Karpas-422 (cell line): ENCODE measurements at regions not wholly inside any gene's neighbourhood (a gene's known extent, or its start where the extent isn't known, plus 50 kb on each side); places are given as distances from the start of the nearest gene placed in this dataset.
"Not testable (repeated sequence)": the region's sequence is repeated elsewhere in the genome, so short reads cannot be mapped to it uniquely, and the experiment has no call there.

ENCODE experiments used
- DNase-seq: peaks from one replicate; pipeline ENCODE4 v3.0.0-alpha.2; 2015
- H2AFZ ChIP-seq: fragments of 200-600 bp; sonication (generic); 2 replicates; pipeline ENCODE4 v1.6.1; 2014; ENCODE audit warnings: antibody characterized with exemption, low read length, mixed read lengths
- H3K27ac ChIP-seq: fragments of 200-600 bp; sonication (generic); 2 replicates; pipeline ENCODE4 v1.5.1; 2014; ENCODE audit warnings: mild to moderate bottlenecking, low read length, moderate library complexity
- H3K27me3 ChIP-seq: fragments of 200-600 bp; sonication (generic); 2 replicates; pipeline ENCODE4 v1.6.1; 2014; ENCODE audit warnings: low read length, mixed read lengths
- H3K36me3 ChIP-seq: fragments of 200-600 bp; sonication (generic); 2 replicates; pipeline ENCODE4 v1.6.1; 2014; ENCODE audit warnings: low read length, mixed read lengths; ENCODE audit not compliant: insufficient read depth
- H3K4me1 ChIP-seq: fragments of 200-600 bp; sonication (generic); 2 replicates; pipeline ENCODE4 v1.6.1; 2014; ENCODE audit warnings: mild to moderate bottlenecking, low read length, mixed read lengths
- H3K4me2 ChIP-seq: fragments of 200-600 bp; sonication (generic); 2 replicates; pipeline ENCODE4 v1.6.1; 2014; ENCODE audit warnings: low read length, low read depth, mild to moderate bottlenecking; ENCODE audit not compliant: poor library complexity, severe bottlenecking
- H3K4me3 ChIP-seq: fragments of 200-600 bp; sonication (generic); 2 replicates; pipeline ENCODE4 v1.5.1; 2014; ENCODE audit warnings: mild to moderate bottlenecking, antibody characterized with exemption, low read length, mixed read lengths
- H3K79me2 ChIP-seq: fragments of 200-600 bp; sonication (generic); 2 replicates; pipeline ENCODE4 v1.6.1; 2014; ENCODE audit warnings: mild to moderate bottlenecking, low read length, mixed read lengths
- H3K9ac ChIP-seq: fragments of 200-600 bp; sonication (generic); 2 replicates; pipeline ENCODE4 v1.6.0; 2014; ENCODE audit warnings: low read length
- H3K9me2 ChIP-seq: fragments of 200-600 bp; sonication (generic), shearing (Covaris generic); replicated peaks from 2 replicates; pipeline ENCODE4 v1.6.0; 2014; ENCODE audit warnings: mild to moderate bottlenecking, low read length, moderate library complexity; ENCODE audit not compliant: insufficient read depth
- H3K9me3 ChIP-seq: fragments of 300-700, 200-600 bp; sonication (generic); 2 replicates; pipeline ENCODE4 v1.6.1; 2014; ENCODE audit warnings: low read length, mixed read lengths
- H4K20me1 ChIP-seq: fragments of 200-600 bp; sonication (generic); 2 replicates; pipeline ENCODE4 v1.6.1; 2014; ENCODE audit warnings: mild to moderate bottlenecking, antibody characterized with exemption, low read length, low read depth; ENCODE audit not compliant: insufficient read depth

DNA sequence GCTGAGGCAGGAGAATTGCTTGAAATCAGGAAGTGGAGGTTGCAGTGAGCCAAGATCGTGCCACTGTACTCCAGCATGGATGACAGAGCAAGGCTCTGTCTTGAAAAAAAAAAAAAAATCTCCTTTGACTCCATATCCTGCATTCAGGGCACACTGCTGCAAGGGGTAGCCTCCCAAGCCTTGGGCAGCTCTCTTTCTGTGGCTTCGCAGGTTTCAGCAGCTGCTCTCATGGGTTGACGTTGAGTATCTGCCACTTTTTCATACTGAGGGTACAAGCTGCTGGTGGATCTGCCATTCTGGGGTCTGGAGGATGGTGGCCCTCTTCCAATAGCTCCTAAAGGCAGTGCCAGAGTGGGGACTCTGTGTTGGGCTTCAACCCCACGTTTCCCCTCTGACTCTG lies 2198.1 kb upstream of the WWC1 start:
- no peak for DNase-seq
- H3K79me2 ChIP-seq, result no peaks in the 10 kb centered on the region

DNA sequence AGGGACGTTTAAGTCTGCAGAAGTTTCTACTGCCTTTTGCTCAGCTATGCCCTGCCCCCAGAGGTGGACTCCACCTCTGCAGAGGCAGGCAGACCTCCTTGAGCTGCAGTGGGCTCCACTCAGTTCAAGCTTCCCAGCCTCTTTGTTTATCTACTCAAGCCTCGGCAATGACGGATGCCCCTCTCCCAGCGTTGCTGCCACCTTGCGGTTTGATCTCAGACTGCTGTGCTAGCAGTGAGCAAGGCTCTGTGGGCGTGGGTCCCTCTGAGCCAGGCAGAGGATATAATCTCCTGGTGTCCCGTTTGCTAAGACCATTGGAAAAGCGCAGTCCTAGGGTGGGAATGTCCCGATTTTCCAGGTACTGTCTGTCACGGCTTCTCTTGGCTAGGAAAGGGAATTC lies 2188.5 kb upstream of the WWC1 start:
- H3K27ac ChIP-seq, result no peak overlapping the region
- H3K27me3 ChIP-seq, result no peaks in the 10 kb centered on the region
- H3K9me3 ChIP-seq, result peaks cover 8% of the 10 kb centered on the region; the same call in 1 of the 2 replicates
- H2AFZ ChIP-seq, result no peak overlapping the region
- H3K9ac ChIP-seq, result no peak overlapping the region
- H3K4me2 ChIP-seq, result no peak overlapping the region
- H3K9me2 ChIP-seq, result no peaks in the 10 kb centered on the region
- H4K20me1 ChIP-seq, result no peaks in the 10 kb centered on the region
- H3K4me1 ChIP-seq, result no peaks in the 10 kb centered on the region
- no peaks in the 10 kb centered on the region for H3K79me2 ChIP-seq
- DNase-seq, result no peak
- H3K36me3 ChIP-seq, result no peaks in the 10 kb centered on the region
- H3K4me3 ChIP-seq, result no peak overlapping the region

More for the DNA sequence above, 2198.1 kb upstream of the WWC1 start:
- Histone ChIP-seq H3K9me3 (peaks cover 1% of the 10 kb centered on the region; the same call in 1 of the 2 replicates), H3K4me3 (no peak overlapping the region), H3K36me3 (no peaks in the 10 kb centered on the region), H3K27ac (no peak overlapping the region), H3K4me1 (no peaks in the 10 kb centered on the region), H4K20me1 (no peaks in the 10 kb centered on the region), H3K4me2 (no peak overlapping the region), H2AFZ (no peak overlapping the region), H3K27me3 (no peaks in the 10 kb centered on the region), H3K9me2 (no peaks in the 10 kb centered on the region), H3K9ac (no peak overlapping the region)

DNA sequence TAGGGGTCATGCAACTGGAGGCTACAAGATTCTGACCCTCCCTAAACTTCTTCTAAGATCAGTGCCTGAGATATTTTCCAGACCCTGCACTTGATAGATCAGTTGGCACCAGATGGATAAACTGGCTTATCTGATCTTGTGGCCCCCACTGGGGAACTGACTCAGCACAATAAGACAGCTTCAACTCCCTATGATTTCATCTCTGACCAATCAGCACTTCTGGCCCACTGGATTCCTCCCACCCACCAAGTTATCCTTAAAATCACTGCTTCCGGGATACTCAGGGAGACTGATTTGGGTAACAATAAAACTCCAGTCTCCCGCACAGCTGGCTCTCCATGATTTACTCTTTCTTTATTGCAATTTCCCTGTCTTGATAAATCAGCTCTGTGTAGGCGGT lies 2180.4 kb upstream of the WWC1 start:
- Histone ChIP-seq H3K9me3 (peaks cover 4% of the 10 kb centered on the region), H3K9me2 (no peaks in the 10 kb centered on the region), H3K9ac (no peak overlapping the region), H4K20me1 (no peaks in the 10 kb centered on the region), H3K4me2 (no peak overlapping the region), H3K79me2 (no peaks in the 10 kb centered on the region), H3K4me1 (no peaks in the 10 kb centered on the region), H3K4me3 (no peak overlapping the region), H3K36me3 (no peaks in the 10 kb centered on the region), H3K27me3 (no peaks in the 10 kb centered on the region), H3K27ac (no peak overlapping the region), H2AFZ (no peak overlapping the region)
- no peak for DNase-seq

DNA sequence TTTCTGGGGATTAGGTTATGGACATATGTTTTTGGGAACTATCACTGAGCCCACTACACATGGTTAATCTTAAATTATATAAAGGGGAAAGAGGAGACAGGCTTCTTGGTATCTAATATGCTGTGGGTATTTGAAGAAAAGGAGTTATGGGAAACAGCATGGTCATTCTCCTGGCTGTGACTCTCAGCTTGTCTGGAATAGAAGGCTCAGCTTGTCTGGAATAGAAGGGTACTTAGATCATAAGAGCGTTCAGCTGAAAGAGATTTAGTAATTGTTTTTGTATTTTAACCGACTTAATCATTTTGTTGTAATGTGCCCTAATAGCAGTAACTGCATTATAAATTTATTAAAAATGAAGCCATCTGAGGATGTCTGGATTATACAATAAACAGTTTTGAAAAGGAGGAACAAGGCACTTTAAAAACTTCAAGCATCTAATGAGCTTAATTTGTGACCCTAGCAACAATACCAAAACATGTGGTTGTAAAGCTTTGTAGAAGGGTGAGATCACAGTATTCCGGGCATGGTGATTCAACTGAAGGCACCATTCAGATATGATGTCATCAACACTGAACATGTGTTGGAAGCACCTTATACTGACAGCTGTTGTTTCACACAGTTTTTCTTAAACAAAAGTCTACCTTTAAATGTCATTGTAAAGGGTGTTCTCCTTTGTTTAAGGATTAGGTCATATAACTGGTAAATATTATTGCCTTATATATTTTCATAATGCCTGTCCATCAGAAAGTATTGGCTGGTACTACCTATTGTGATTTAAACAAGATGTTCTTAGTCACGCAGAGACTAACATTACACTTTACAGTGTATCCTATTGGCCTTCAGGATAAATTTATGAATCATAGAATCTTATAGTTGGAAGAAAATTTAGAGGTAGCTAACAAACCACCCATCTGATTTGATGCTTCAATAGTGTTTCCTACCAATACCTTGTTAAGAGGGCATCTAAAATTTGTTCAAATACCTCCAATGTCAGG lies 2174.1 kb upstream of the WWC1 start:
- no peak overlapping the region for H3K4me2 ChIP-seq
- no peak overlapping the region for H2AFZ ChIP-seq
- no peaks in the 10 kb centered on the region for H3K27me3 ChIP-seq
- no peak overlapping the region for H3K27ac ChIP-seq
- peaks cover 13% of the 10 kb centered on the region for H3K9me3 ChIP-seq
- no peaks in the 10 kb centered on the region for H3K9me2 ChIP-seq
- H3K4me1 ChIP-seq, result no peaks in the 10 kb centered on the region
- no peaks in the 10 kb centered on the region for H3K36me3 ChIP-seq
- DNase-seq, result no peak
- H3K4me3 ChIP-seq, result no peak overlapping the region
- no peaks in the 10 kb centered on the region for H4K20me1 ChIP-seq
- no peak overlapping the region for H3K9ac ChIP-seq
- no peaks in the 10 kb centered on the region for H3K79me2 ChIP-seq

DNA sequence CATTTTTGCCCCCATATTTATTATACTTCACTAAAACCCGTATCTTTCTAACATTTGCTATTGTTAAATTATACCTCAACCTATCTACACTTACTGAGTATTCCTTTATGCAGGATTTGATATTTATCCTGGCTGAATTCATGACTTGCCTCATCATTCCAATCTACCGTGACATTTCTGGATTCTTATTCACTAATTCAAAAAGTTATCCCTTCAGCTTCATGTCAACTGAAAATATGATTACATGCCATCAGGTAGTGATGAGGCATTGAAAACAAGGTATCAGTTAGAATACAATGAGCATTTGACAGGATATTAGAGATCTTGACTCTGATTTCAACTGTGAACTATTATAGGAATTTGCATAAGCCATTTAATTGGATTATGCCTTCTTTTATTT lies 2171.9 kb upstream of the WWC1 start:
- Histone ChIP-seq H4K20me1 (no peaks in the 10 kb centered on the region), H3K4me1 (no peaks in the 10 kb centered on the region), H3K9ac (no peak overlapping the region), H3K36me3 (no peaks in the 10 kb centered on the region), H3K4me3 (no peak overlapping the region), H3K27ac (no peak overlapping the region), H3K9me2 (no peaks in the 10 kb centered on the region), H3K27me3 (no peaks in the 10 kb centered on the region), H2AFZ (no peak overlapping the region), H3K79me2 (no peaks in the 10 kb centered on the region), H3K4me2 (no peak overlapping the region), H3K9me3 (peaks cover 19% of the 10 kb centered on the region)
- no peak for DNase-seq

DNA sequence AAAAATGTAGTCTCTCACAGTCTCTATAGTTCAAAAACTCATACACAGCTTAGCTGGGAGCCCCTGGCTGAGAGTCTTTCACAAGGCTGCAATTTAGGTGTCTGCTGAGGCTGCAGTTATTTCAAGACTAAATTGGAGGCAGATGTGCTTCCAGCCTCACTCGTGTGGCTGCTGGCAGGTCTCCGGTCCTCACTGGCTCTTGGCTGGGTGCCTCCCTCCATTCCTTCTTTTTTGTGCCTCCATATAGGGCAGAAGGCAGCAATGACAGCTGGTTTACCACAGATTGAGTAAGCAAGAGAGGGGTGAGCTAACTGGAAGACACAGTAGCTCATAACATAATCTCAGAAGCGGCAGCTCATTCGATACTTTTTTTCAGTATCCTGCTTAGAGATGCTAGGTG lies 2167.7 kb upstream of the WWC1 start:
- peaks cover 17% of the 10 kb centered on the region for H3K9me3 ChIP-seq

DNA sequence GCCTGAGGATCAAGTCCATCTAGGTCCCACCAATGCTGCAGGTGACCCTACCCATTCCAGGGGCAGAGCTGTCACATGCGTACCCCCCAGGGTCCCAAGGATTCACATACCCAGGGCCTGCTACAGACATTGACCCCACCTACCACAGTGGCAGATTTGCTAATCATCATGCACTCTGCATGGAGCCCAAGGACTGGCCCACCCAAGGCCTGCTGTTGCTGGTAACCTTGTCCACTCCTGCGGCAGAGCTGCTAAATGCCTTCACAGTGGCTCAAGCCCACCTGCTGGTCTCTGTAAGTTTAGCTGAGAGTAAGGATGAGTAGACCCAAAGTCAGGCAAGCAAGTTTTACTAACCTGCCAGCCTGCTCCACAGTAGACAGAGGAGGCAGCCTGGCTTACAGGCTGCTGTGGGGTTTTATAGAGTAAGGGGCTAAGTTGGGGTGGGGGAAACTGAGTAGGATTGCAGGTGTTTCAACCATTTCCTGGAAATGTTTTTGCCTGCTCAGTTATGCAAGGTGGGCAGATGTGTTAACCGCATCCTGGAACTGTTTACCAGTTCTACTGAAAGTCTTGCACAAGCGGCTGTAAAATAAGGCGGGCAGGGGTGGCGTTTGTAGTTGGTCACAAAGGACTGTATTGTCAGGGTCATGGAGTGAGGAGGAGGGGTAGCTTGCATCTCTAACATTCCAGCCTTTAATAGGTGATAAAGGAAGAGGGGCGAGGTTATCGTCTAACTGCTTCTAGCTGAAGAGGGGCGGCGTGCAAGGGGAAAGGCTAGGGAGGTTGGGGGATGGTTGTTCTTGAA lies 2163.5 kb upstream of the WWC1 start:
- no peak overlapping the region for H3K4me3 ChIP-seq
- no peak for DNase-seq
- no peak overlapping the region for H2AFZ ChIP-seq
- no peak overlapping the region for H3K27ac ChIP-seq
- no peaks in the 10 kb centered on the region for H3K27me3 ChIP-seq
- H3K36me3 ChIP-seq, result no peaks in the 10 kb centered on the region
- no peaks in the 10 kb centered on the region for H3K9me2 ChIP-seq
- no peaks in the 10 kb centered on the region for H4K20me1 ChIP-seq
- H3K4me1 ChIP-seq, result no peaks in the 10 kb centered on the region
- no peak overlapping the region for H3K9ac ChIP-seq
- no peak overlapping the region for H3K4me2 ChIP-seq
- H3K9me3 ChIP-seq, result peaks cover 10% of the 10 kb centered on the region
- H3K79me2 ChIP-seq, result no peaks in the 10 kb centered on the region

More for the DNA sequence above, 2167.7 kb upstream of the WWC1 start:
- Histone ChIP-seq H4K20me1 (no peaks in the 10 kb centered on the region), H3K9me2 (no peaks in the 10 kb centered on the region), H3K27me3 (no peaks in the 10 kb centered on the region), H3K4me3 (no peak overlapping the region), H3K9ac (no peak overlapping the region), H3K4me1 (no peaks in the 10 kb centered on the region), H3K27ac (no peak overlapping the region), H2AFZ (no peak overlapping the region), H3K79me2 (no peaks in the 10 kb centered on the region), H3K4me2 (no peak overlapping the region), H3K36me3 (no peaks in the 10 kb centered on the region)
- no peak for DNase-seq

DNA sequence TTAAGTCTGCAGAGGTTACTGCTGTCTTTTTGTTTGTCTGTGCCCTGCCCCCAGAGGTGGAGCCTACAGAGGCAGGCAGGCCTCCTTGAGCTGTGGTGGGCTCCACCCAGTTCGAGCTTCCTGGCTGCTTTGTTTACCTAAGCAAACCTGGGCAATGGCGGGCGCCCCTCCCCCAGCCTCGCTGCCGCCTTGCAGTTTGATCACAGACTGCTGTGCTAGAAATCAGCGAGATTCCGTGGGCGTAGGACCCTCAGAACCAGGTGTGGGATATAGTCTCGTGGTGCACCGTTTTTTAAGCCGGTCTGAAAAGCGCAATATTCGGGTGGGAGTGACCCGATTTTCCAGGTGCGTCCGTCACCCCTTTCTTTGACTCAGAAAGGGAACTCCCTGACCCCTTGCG lies 2146.3 kb upstream of the WWC1 start:
- H2AFZ ChIP-seq, H3K9me2 ChIP-seq, H3K4me3 ChIP-seq, H3K27ac ChIP-seq, H3K79me2 ChIP-seq, H3K36me3 ChIP-seq, H3K9me3 ChIP-seq, H3K4me2 ChIP-seq, H4K20me1 ChIP-seq, DNase-seq, H3K27me3 ChIP-seq, H3K9ac ChIP-seq, H3K4me1 ChIP-seq: not testable (repeated sequence)
